Suppressor macrophage (primary cell): ENCODE measurements at regions not wholly inside any gene's neighbourhood (a gene's known extent, or its start where the extent isn't known, plus 50 kb on each side); places are given as distances from the start of the nearest gene placed in this dataset.

Experiments used
- DNase-seq, 4 experiments: peaks; one replicate each; pipeline ENCODE4 v3.0.0-alpha.2; 2020 to 2022

DNA sequence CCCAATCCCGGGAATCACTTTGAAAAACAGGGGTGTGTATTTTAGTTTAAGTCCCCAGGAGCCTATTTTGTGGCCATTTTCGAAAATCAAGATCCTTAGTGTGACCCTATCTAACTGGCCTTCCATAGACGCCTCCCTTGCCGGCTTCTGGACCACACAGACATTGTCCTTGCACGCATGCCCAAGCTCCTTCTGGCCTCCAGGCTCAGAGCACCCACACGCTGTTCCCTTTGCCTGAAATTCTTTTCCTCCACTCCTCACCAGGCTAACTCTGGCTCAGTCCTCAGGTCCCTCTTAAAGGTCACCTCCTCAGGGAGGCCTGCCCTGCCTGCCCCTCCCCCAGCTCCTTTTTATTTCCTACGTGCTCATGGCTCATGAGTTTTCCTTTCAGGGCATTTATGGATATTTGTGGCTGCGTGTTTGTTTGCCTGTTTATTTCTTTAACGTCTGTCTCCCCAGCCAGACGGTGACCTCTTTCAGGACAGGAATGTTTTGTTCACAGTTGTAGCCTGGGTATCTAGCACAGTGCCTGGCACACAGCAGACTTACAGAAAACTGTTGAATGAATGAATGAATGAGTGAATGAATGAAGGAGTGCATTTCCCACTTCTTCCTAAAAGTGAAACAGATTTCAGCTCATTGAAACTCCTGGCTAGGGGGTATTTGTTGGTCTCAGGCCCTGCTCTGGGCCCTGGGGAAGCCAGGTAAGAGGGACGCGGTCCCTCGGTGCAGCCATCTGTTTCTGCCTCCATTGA is 79.1 kb upstream of the IER5L start:
- DNase-seq: no peak

DNA sequence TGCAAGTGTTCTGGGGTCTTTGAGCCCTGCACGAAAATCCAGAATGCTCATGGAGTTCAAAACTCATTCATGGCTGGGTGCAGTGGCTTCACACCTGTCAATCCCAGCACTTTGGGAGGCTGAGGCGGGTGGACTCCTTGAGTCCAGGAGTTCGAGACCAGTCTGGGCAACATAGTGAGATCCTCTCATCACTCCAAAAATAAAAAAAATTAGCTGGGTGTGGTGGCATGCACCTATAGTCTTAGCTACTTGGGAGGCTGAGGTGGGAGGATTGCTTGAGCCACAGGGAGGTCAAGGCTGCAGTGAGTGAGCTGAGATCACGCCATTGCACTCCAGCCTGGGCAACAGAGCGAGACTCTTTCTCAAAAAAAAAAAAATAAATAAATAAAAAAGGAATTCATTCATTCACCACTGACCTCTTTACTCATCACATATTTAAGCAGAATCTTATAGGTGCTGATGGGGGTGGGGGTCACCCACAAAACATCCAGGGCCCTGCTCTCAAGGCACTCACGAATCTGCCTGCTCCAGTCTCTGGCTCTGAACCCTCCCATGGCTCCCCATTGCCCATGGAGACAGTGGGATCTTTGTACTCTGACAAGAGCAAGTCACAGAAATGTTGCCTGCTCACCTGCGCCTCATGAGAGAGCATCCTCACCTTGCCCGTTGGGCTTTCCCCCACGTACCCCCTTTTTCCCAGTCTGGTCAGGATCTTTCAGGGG is 76.7 kb upstream of the IER5L start:
- DNase-seq: no peak

DNA sequence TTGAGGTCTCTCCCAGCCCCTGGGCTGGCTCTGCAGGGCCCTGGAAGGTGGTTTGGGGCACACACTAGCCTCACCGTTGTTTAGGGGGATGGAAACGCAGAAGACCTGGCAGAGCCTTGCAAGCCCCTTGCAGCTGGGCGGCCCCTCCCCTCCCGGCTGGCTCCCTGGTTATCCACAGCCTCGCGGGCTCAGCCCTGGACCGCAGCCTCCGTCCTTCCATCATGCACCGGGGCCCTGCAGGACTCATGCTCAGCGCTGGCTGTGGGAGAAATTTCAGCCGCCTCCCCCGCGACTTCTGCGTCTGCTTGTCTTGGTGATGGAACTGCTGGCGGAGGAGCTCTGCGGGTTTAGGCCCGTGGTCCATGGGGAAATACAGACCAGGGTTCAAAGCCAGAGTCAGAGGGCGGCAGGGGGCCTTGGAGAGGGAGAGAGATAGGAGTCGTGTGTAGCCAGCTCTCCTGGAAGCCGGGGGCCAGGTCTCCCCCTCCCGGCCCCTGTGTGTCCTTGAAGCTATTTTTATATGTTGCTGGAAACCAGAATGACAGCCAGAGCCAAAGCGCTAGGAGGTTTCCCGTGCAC is 75.8 kb upstream of the IER5L start:
- no peak for DNase-seq

- DNase-seq: no peak
Measured at GRCh38 chr9:129252937-129253802, 75.1 kb upstream of the IER5L start.

- peak in 2 of 4 experiments; percentile 23 to 26 for DNase-seq
Measured at GRCh38 chr9:129250786-129251185, 72.7 kb upstream of the IER5L start.

GRCh38 chr9:129247285-129248153 is 69.5 kb upstream of the IER5L start:
- DNase-seq: no peak

DNA sequence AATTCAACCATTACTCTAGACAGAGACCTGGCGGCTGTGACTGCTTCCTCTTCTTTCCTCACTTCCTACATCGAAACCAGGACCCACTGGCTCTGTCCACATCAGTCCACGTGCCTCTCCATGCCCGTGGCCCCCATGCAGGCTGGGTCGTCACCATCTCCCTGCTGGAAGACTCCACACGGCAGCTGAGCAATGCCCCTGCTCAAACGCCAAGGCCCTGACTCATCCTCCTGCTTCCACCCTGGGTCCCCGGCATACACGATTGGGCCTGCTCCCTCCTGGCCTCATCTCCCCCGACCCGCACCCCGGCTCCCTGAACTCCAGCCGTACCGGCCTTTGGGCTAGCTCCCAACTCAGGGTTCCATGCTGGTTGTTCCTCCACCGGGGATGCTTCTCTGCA is 67.2 kb upstream of the IER5L start:
- peak; percentile 24 to 45 (median 42) for DNase-seq

- DNase-seq: no peak
Measured at GRCh38 chr9:129242971-129243561, 65.0 kb upstream of the IER5L start.

DNA sequence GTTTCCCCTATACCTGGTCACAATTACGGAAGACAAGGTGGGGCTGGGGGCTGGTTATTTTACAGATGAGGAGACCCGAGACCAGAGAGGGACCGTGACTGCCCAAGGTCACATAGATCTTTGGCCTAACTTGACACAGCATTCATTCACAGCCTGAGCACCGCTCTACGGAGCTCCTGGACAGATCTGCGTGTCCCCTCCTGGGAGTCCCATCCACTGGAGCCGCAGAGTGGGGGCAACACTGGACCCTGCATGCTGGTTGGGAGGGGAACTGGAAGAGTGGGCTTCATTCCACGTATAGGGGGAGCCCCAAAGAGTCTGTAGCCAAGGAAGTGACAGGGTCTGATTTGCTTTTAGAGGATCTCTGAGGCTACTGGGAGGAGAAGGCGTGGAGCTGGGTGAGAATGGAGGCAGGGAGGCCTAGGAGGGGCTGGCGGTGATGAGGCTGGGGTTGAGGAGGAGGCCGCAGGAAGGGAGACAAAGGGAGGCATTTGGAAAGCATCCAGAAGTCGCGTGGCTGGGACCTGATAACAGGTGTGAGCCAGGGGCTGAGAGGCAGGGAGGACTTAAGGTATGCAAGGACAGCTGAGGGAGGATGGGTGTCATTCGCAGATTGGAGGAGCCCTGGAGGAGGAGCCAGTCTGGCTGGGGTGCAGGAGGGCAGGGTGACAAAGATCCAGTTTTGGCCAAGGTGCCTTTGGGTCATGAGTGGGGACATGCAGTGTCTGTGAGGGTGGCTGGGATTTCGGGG is 64.3 kb upstream of the IER5L start:
- no peak for DNase-seq

GRCh38 chr9:129241725-129242124 is 63.7 kb upstream of the IER5L start:
- DNase-seq: no peak

DNA sequence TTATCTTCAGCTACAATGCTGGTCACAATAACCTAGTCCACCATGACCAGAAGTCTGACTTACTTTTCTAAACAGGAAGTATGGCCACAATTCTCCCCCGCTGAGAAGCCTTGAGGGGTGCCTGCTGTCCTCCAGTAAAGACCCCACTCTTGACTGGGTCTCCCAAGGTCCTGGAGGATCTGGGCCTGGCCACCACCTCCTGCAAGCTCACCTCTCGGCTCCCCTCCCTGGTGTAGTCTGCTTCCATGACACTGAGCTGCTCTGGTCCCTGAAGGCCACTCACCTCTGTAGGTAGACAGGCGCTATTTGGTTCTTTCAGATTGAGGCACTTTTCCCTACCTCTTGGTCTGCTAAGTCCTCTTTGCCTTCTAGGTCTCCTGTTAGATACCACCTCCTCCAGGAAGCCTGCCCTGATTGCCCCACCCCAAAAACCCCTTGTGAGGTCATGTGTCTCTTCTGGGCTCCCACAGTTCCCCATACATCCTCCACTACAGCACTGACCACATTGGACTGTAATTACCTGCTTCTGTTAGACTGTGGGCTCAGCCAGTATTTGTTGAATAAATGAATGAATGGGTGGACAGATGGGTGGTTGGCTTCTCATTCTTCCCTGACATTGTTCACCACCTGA is 62.6 kb upstream of the IER5L start:
- DNase-seq: no peak

DNA sequence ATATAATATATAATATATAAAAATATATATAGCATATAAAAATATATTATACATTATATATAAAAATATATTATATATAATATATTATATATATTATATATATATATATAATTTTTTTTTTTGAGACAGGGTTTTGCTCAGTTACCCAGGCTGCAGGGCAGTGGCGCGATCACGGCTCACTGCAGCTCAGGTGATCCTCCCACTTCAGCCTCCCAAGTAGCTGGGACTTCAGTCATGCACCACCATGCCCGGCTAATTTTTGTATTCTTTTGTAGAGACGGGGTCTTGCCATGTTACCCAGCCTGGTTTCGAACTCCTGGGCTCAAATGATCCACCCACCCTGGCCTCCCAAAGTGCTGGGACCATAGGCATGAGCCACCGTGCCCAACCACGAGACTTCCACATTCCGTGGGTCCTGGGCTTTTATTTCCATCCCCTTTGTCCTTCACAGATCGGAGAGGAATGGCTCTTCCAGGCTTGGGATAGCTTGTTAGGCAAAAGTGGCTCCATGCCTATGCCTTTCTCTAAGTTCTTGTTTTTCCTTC is 62.0 kb upstream of the IER5L start:
- no peak for DNase-seq

DNA sequence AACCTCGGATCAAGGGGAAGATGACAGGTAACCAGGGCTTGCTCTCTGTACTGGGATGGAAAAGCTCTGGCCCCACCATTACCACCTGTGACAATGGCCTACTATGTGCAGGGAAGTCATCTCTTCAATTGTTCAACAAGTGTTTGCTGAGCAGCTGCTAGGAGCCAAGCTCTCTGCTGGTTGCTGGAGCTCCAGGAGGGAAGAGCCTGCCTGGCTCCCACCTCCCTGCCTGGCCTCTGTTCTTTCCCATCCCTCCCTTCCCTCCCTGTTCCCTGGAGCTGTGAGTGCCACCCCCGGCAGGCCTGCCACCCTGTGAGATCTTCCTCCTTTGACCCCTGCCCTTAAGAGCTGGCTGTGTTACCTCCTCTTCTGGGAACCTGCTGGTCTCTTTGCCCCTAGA is 59.7 kb upstream of the IER5L start:
- DNase-seq: no peak

- peak; percentile 43 to 66 (median 64) for DNase-seq
Measured at GRCh38 chr9:129237164-129237611, 59.1 kb upstream of the IER5L start.

GRCh38 chr9:129236441-129237145 is 58.5 kb upstream of the IER5L start:
- peak in 1 of 4 experiments; percentile 23 for DNase-seq

- no peak for DNase-seq
Measured at GRCh38 chr9:129235931-129236331, 57.9 kb upstream of the IER5L start.

GRCh38 chr9:129235041-129235930 is 57.2 kb upstream of the IER5L start:
- no peak for DNase-seq

DNA sequence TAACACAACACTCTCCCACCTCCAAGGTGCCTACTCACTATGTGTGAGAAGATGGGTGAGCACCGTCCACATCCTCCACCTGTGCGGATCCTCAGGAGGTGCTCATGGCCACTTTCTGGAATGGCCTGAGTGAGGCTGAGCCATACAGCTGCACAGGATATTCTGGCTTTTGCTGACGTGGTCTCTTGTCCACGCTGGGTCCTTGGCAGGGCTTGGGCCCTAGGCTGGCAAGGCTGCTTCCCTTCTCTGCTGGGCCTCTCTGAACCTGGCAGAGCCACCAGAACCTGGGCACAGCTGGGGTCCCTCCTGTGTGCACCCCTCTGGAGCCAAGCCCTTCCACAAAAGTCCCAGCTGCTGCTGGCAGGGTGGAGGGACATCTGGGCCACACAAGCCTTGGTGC is 56.4 kb upstream of the IER5L start:
- DNase-seq: no peak
